SK-N-SH (cell line): ENCODE measurements at regions not wholly inside any gene's neighbourhood (a gene's known extent, or its start where the extent isn't known, plus 50 kb on each side); places are given as distances from the start of the nearest gene placed in this dataset.

Source experiments
- CTCF ChIA-PET: fragments of 300-600, 350-600 bp; formaldehyde crosslinking; extraction: SDS; loops from one replicate; lab custom pipeline; 2021; lab: Yijun Ruan, JAX
- POLR2A ChIA-PET: fragments of 350-600 bp; sonication (Branson Sonifier 250); formaldehyde crosslinking; extraction: SDS; loops from one replicate; lab custom pipeline; 2020; ENCODE audit warnings: antibody characterized with exemption, inconsistent platforms; lab: Yijun Ruan, JAX
- DNase-seq: peaks from one replicate; pipeline ENCODE4 v3.0.0; 2012
- H2AFZ ChIP-seq: fragments of 200-600 bp; sonication (generic); 2 replicates; pipeline ENCODE4 v1.8.1; 2016; ENCODE audit warnings: antibody characterized with exemption, mild to moderate bottlenecking, low read depth
- H3F3A ChIP-seq: fragments of 200-600 bp; sonication (generic); replicated peaks from 2 replicates; pipeline ENCODE3; 2016; ENCODE audit warnings: antibody characterized with exemption, mild to moderate bottlenecking; ENCODE audit not compliant: insufficient read depth
- H3K27ac ChIP-seq, 2 experiments: fragments of 200-500 bp in 1 of 2; fragments of 200-600 bp in 1 of 2; sonication (Bioruptor generic) in 1 of 2; sonication (generic), shearing (Covaris generic) in 1 of 2; 2 replicates each; pipeline versions ENCODE4 v1.5.1 to v1.6.1; 2014 to 2016; ENCODE audit warnings: low read depth in 2 of 2, inconsistent platforms in 1 of 2, low read length in 1 of 2, mild to moderate bottlenecking in 1 of 2, mixed read lengths in 1 of 2
- H3K27me3 ChIP-seq: fragments of 200-600 bp; sonication (generic), shearing (Covaris generic); 2 replicates; pipeline ENCODE4 v1.6.1; 2016; ENCODE audit warnings: mixed run types; ENCODE audit not compliant: insufficient read depth
- H3K36me3 ChIP-seq, 2 experiments: fragments of 200-500 bp in 1 of 2; fragments of 200-600 bp in 1 of 2; sonication (Bioruptor generic) in 1 of 2; sonication (generic) in 1 of 2; replicated peaks in 1 of 2; 2 replicates each; pipeline versions ENCODE3 to v1.5.1; 2014 to 2016; ENCODE audit warnings: low read length in 1 of 2, mild to moderate bottlenecking in 1 of 2; ENCODE audit not compliant: insufficient read depth in 2 of 2, control insufficient read depth in 1 of 2
- H3K4me1 ChIP-seq, 2 experiments: fragments of 200-500 bp in 1 of 2; fragments of 200-600 bp in 1 of 2; sonication (Bioruptor generic) in 1 of 2; sonication (generic), shearing (Covaris generic) in 1 of 2; 2 replicates each; pipeline versions ENCODE4 v1.5.1 to v1.6.1; 2014 to 2016; ENCODE audit warnings: low read depth in 1 of 2, low read length in 1 of 2, mixed run types in 1 of 2; ENCODE audit not compliant: insufficient read depth in 2 of 2, control insufficient read depth in 1 of 2
- H3K4me2 ChIP-seq: fragments of 200-600 bp; sonication (generic), shearing (Covaris generic); 2 replicates; pipeline ENCODE4 v1.6.1; 2017; ENCODE audit warnings: mixed run types
- H3K4me3 ChIP-seq, 2 experiments: fragments of 200-500 bp in 1 of 2; fragments of 200-600 bp in 1 of 2; sonication (Bioruptor generic) in 1 of 2; sonication (generic), shearing (Covaris generic) in 1 of 2; 2 replicates each; pipeline versions ENCODE4 v1.5.1 to v1.8.1; 2014 to 2016; ENCODE audit warnings: low read depth in 2 of 2, inconsistent platforms in 1 of 2, low read length in 1 of 2, mild to moderate bottlenecking in 1 of 2, mixed read lengths in 1 of 2, moderate library complexity in 1 of 2
- H3K79me2 ChIP-seq: fragments of 200-600 bp; sonication (generic); 2 replicates; pipeline ENCODE4 v1.8.1; 2017; ENCODE audit warnings: mild to moderate bottlenecking; ENCODE audit not compliant: insufficient read depth
- H3K9ac ChIP-seq: fragments of 200-600 bp; sonication (generic); 2 replicates; pipeline ENCODE4 v1.6.1; 2017; ENCODE audit warnings: mixed run types
- H3K9me2 ChIP-seq: fragments of 200-600 bp; sonication (generic); 2 replicates; pipeline ENCODE4 v1.6.1; 2017; ENCODE audit warnings: mixed run types
- H3K9me3 ChIP-seq: fragments of 200-600 bp; sonication (generic); 2 replicates; pipeline ENCODE4 v1.6.1; 2017; ENCODE audit warnings: mixed run types, mild to moderate bottlenecking, moderate library complexity
- H4K20me1 ChIP-seq: fragments of 200-600 bp; sonication (generic); 2 replicates; pipeline ENCODE4 v1.6.1; 2017; ENCODE audit warnings: mild to moderate bottlenecking, mixed run types; ENCODE audit not compliant: insufficient read depth
- ELF1 ChIP-seq: IDR thresholded peaks from 2 replicates; pipeline ENCODE4 v1.4.0; 2012
- EZH2phosphoT487 ChIP-seq: fragments of 200-600 bp; sonication (generic); IDR thresholded peaks from 2 replicates; pipeline ENCODE4 v1.6.1; 2017; ENCODE audit warnings: low read depth, mixed run types, mild to moderate bottlenecking, antibody characterized with exemption, moderate library complexity, borderline replicate concordance
- FOXJ3 ChIP-seq: sonication (generic); formaldehyde crosslinking; IDR thresholded peaks from 2 replicates; pipeline ENCODE4 v1.5.1; 2020; ENCODE audit warnings: mild to moderate bottlenecking, missing genetic modification reagents
- GATA2 ChIP-seq: sonication (generic); formaldehyde crosslinking; IDR thresholded peaks from 2 replicates; pipeline ENCODE4 v1.5.0; 2020; ENCODE audit warnings: mild to moderate bottlenecking, missing genetic modification reagents
- MEF2A ChIP-seq: IDR thresholded peaks from 2 replicates; pipeline ENCODE4 v1.4.0; 2012; ENCODE audit warnings: low read depth, borderline replicate concordance
- MXI1 ChIP-seq: IDR thresholded peaks from 2 replicates; pipeline ENCODE4 v1.6.1; 2012; ENCODE audit warnings: mild to moderate bottlenecking, low read depth, low read length, improper control_type of control experiment
- PBX3 ChIP-seq: IDR thresholded peaks from 2 replicates; pipeline ENCODE4; 2012
- POLR2AphosphoS5 ChIP-seq: IDR thresholded peaks from 2 replicates; pipeline ENCODE4 v1.6.1; 2012; ENCODE audit warnings: low read depth, low read length
- RAD21 ChIP-seq: IDR thresholded peaks from 2 replicates; pipeline ENCODE4 v1.6.1; 2012; ENCODE audit warnings: mild to moderate bottlenecking, low read length
- RXRA ChIP-seq: IDR thresholded peaks from 2 replicates; pipeline ENCODE4 v1.4.0; 2012; ENCODE audit warnings: low read depth, mild to moderate bottlenecking, borderline replicate concordance
- SIN3A ChIP-seq: IDR thresholded peaks from 2 replicates; pipeline ENCODE4 v1.6.1; 2012; ENCODE audit warnings: low read depth, mild to moderate bottlenecking, low read length, moderate library complexity, borderline replicate concordance
- TAF1 ChIP-seq: IDR thresholded peaks from 2 replicates; pipeline ENCODE4 v1.6.1; 2012; ENCODE audit warnings: low read depth, mild to moderate bottlenecking, low read length, moderate library complexity, borderline replicate concordance
- TEAD4 ChIP-seq: IDR thresholded peaks from 2 replicates; pipeline ENCODE4 v1.4.0; 2012; ENCODE audit warnings: mild to moderate bottlenecking, borderline replicate concordance; ENCODE audit not compliant: insufficient read depth
- WGBS: methylation state at CpG from one replicate; pipeline ENCODE4 v1.1.6; 2017; ENCODE audit warnings: low lambda C conversion rate; 5-methylcytosine and 5-hydroxymethylcytosine counted together

- no peaks in the 10 kb centered on the region for H3K79me2 ChIP-seq
- H3K36me3 ChIP-seq: no peaks in the 10 kb centered on the region
- H3F3A ChIP-seq: no peaks in the 10 kb centered on the region
- H3K9me2 ChIP-seq: no peaks in the 10 kb centered on the region
- H3K27ac ChIP-seq: no peak overlapping the region
- no peak overlapping the region for H3K4me3 ChIP-seq
- WGBS: 16% methylated on average over 1 of the region's 2 CpGs
- POLR2A ChIA-PET: no interaction called here
- H3K4me2 ChIP-seq: no peak overlapping the region
- TF ChIP-seq TEAD4 (no peak), TAF1 (no peak), RXRA (no peak)
- H3K9me3 ChIP-seq: no peaks in the 10 kb centered on the region
- DNase-seq: no peak
- H2AFZ ChIP-seq: no peak overlapping the region
- no peak overlapping the region for H3K9ac ChIP-seq
- no peaks in the 10 kb centered on the region; the same call in 1 of the 2 replicates for H3K27me3 ChIP-seq
- H3K4me1 ChIP-seq: no peaks in the 10 kb centered on the region; a peak in 1 of 4 replicates
- CTCF ChIA-PET: interaction anchor here (1.5 kb wide), 1 partner anchor 10 kb away, joined by 3 read pairs; no protein-coding TSS in a partner anchor
- H4K20me1 ChIP-seq: no peaks in the 10 kb centered on the region
These were observed 363.3 kb upstream of the CDH5 start for GRCh38 chr16:66003201-66003600.

GRCh38 chr16:66002601-66003000 lies 363.9 kb upstream of the CDH5 start:
- no peaks in the 10 kb centered on the region for H3K9me3 ChIP-seq
- no peak overlapping the region for H3K9ac ChIP-seq
- H3K27ac ChIP-seq: no peak overlapping the region
- H3K4me2 ChIP-seq: no peak overlapping the region
- H4K20me1 ChIP-seq: no peaks in the 10 kb centered on the region
- no peaks in the 10 kb centered on the region; the same call in 1 of the 2 replicates for H3K27me3 ChIP-seq
- POLR2A ChIA-PET: no interaction called here
- no peaks in the 10 kb centered on the region for H3K36me3 ChIP-seq
- DNase-seq: no peak
- 57% methylated on average over 7 of the region's 7 CpGs for WGBS
- CTCF ChIA-PET: interaction anchor here (1.5 kb wide), 1 partner anchor 9 kb away, joined by 3 read pairs; no protein-coding TSS in a partner anchor
- TF ChIP-seq FOXJ3: no peak
- TF ChIP-seq RAD21: no peak
- no peak for TF ChIP-seq PBX3
- no peak for TF ChIP-seq ELF1
- TF ChIP-seq, all 33 proteins: peak for 0
- Histone ChIP-seq H3K79me2 (no peaks in the 10 kb centered on the region), H2AFZ (no peak overlapping the region), H3K4me1 (no peaks in the 10 kb centered on the region; a peak in 1 of 4 replicates), H3K9me2 (no peaks in the 10 kb centered on the region), H3K4me3 (no peak overlapping the region), H3F3A (no peaks in the 10 kb centered on the region)

GRCh38 chr16:66001432-66001831 lies 365.1 kb upstream of the CDH5 start:
- ChIA-PET POLR2A (no interaction called here), CTCF (no interaction called here)
- H3K9me3 ChIP-seq: no peaks in the 10 kb centered on the region
- no peaks in the 10 kb centered on the region for H3K79me2 ChIP-seq
- H2AFZ ChIP-seq: no peak overlapping the region
- no peaks in the 10 kb centered on the region for H3K9me2 ChIP-seq
- H3K9ac ChIP-seq: no peak overlapping the region
- no peak overlapping the region for H3K27ac ChIP-seq
- no peaks in the 10 kb centered on the region; the same call in 1 of the 2 replicates for H3K27me3 ChIP-seq
- no peak overlapping the region for H3K4me2 ChIP-seq
- no peaks in the 10 kb centered on the region for H3F3A ChIP-seq
- WGBS: 53% methylated on average over 4 of the region's 4 CpGs
- no peak overlapping the region for H3K4me3 ChIP-seq
- no peak for TF ChIP-seq EZH2phosphoT487
- no peak for TF ChIP-seq PBX3
- TF ChIP-seq MEF2A: no peak
- TF ChIP-seq POLR2AphosphoS5: no peak
- TF ChIP-seq MXI1: no peak
- TF ChIP-seq SIN3A: no peak
- TF ChIP-seq GATA2 (CRISPR knock-in tag): no peak
- H3K4me1 ChIP-seq: no peaks in the 10 kb centered on the region; a peak in 1 of 4 replicates
- no peaks in the 10 kb centered on the region for H4K20me1 ChIP-seq
- no peak for DNase-seq
- H3K36me3 ChIP-seq: no peaks in the 10 kb centered on the region
